ENCODE measurements at regions not wholly inside any gene's neighbourhood (a gene's known extent, or its start where the extent isn't known, plus 50 kb on each side); places are given as distances from the start of the nearest gene placed in this dataset.
A peak's percentile ranks its signal among the peaks of the same experiment; 100 is the strongest.

DNA sequence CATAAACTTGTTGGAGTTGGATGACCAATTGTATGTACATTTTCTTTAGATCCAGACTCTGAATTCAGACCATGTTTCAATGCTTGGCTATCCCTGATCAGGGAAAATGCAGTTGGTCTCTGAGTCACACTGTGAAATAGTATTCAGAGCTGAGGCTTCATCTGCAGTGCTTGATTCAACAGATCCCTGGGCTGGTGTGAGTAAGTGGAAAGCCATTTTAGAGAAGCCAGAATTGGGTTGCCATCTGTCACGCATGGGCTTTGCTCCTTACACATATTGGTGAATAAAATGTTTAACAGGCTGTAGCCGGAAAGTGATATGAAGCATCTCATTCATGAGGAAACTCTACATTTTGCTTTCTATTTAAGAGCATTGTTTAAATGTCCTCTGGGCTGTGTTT lies 50.0 kb upstream of the ACYP2 start:
- no peaks in the 10 kb centered on the region for H3K27me3 Mint-ChIP-seq (ENCODE audit: insufficient read depth)
- peak; percentile 95 for DNase-seq
- H3K4me3 Mint-ChIP-seq, result peak overlapping the region; percentile 63
- H3K27ac Mint-ChIP-seq, result peak overlapping the region; percentile 79
- no peaks in the 10 kb centered on the region for H3K9me3 Mint-ChIP-seq
- peaks cover 60% of the 10 kb centered on the region for H3K4me1 Mint-ChIP-seq (ENCODE audit: low read depth)
- H3K36me3 Mint-ChIP-seq (ENCODE audit: low read depth), result 0 out of 2 replicates have a peak, but pooled peaks cover 3% of the 10 kb centered on the region
- TF ChIP-seq CTCF (IDR thresholded peaks at IDR 0.05), result no peak

GRCh38 chr2:54063967-54064535 lies 51.4 kb upstream of the ACYP2 start:
- H3K27ac Mint-ChIP-seq, result no peak overlapping the region; the same call in 1 of the 2 replicates
- H3K4me3 Mint-ChIP-seq, result no peak overlapping the region
- peaks cover 72% of the 10 kb centered on the region for H3K4me1 Mint-ChIP-seq (ENCODE audit: low read depth)
- H3K36me3 Mint-ChIP-seq (ENCODE audit: low read depth), result peaks cover 5% of the 10 kb centered on the region
- DNase-seq, result no peak
- TF ChIP-seq CTCF (IDR thresholded peaks at IDR 0.05), result no peak
- H3K27me3 Mint-ChIP-seq (ENCODE audit: insufficient read depth), result no peaks in the 10 kb centered on the region
- no peaks in the 10 kb centered on the region for H3K9me3 Mint-ChIP-seq

- H3K27ac Mint-ChIP-seq, result no peak overlapping the region
- no peak for TF ChIP-seq CTCF (IDR thresholded peaks at IDR 0.05)
- H3K9me3 Mint-ChIP-seq, result no peaks in the 10 kb centered on the region; the same call in 1 of the 2 replicates
- no peak for DNase-seq
- peaks cover 68% of the 10 kb centered on the region for H3K4me1 Mint-ChIP-seq (ENCODE audit: low read depth)
- no peaks in the 10 kb centered on the region for H3K27me3 Mint-ChIP-seq (ENCODE audit: insufficient read depth)
- peaks cover 11% of the 10 kb centered on the region for H3K36me3 Mint-ChIP-seq (ENCODE audit: low read depth)
- no peak overlapping the region for H3K4me3 Mint-ChIP-seq
These were observed 53.0 kb upstream of the ACYP2 start for GRCh38 chr2:54062401-54062800.

GRCh38 chr2:54061272-54061671 lies 54.1 kb upstream of the ACYP2 start:
- H3K27me3 Mint-ChIP-seq (ENCODE audit: insufficient read depth), result no peaks in the 10 kb centered on the region
- no peak for DNase-seq
- no peak for TF ChIP-seq CTCF (IDR thresholded peaks at IDR 0.05)
- peaks cover 64% of the 10 kb centered on the region for H3K4me1 Mint-ChIP-seq (ENCODE audit: low read depth)
- H3K9me3 Mint-ChIP-seq, result no peaks in the 10 kb centered on the region; the same call in 1 of the 2 replicates
- no peak overlapping the region for H3K27ac Mint-ChIP-seq
- peaks cover 11% of the 10 kb centered on the region for H3K36me3 Mint-ChIP-seq (ENCODE audit: low read depth)
- H3K4me3 Mint-ChIP-seq, result no peak overlapping the region

- no peak for TF ChIP-seq CTCF (IDR thresholded peaks at IDR 0.05)
- H3K27me3 Mint-ChIP-seq (ENCODE audit: insufficient read depth), result no peaks in the 10 kb centered on the region
- H3K4me3 Mint-ChIP-seq, result peak overlapping the region; percentile 36
- peak overlapping the region; percentile 55 for H3K27ac Mint-ChIP-seq
- DNase-seq, result peak; percentile 32
- no peaks in the 10 kb centered on the region; the same call in 1 of the 2 replicates for H3K9me3 Mint-ChIP-seq
- H3K4me1 Mint-ChIP-seq (ENCODE audit: low read depth), result peaks cover 51% of the 10 kb centered on the region
- peaks cover 11% of the 10 kb centered on the region for H3K36me3 Mint-ChIP-seq (ENCODE audit: low read depth)
These were observed 55.4 kb upstream of the ACYP2 start for GRCh38 chr2:54059986-54060385.
